ENCODE measurements at regions not wholly inside any gene's neighbourhood (a gene's known extent, or its start where the extent isn't known, plus 50 kb on each side); places are given as distances from the start of the nearest gene placed in this dataset.

GRCh38 chr9:135271425-135271824 lies 184.0 kb downstream of the OLFM1 start:
- no peak overlapping the region for H3K4me3 ChIP-seq (ENCODE audit: low read depth, low read length)
- no peak for DNase-seq (ENCODE audit: low read depth)
- no peak for TF ChIP-seq CTCF (IDR thresholded peaks at IDR 0.05; ENCODE audit: insufficient read depth, low read depth, low read length)

GRCh38 chr9:135272608-135273007 lies 185.1 kb downstream of the OLFM1 start:
- DNase-seq (ENCODE audit: low read depth): no peak
- no peak for TF ChIP-seq CTCF (IDR thresholded peaks at IDR 0.05; ENCODE audit: insufficient read depth, low read depth, low read length)
- H3K4me3 ChIP-seq (ENCODE audit: low read depth, low read length): no peak overlapping the region

GRCh38 chr9:135273008-135273407 lies 185.5 kb downstream of the OLFM1 start:
- DNase-seq (ENCODE audit: low read depth): no peak
- no peak overlapping the region for H3K4me3 ChIP-seq (ENCODE audit: low read depth, low read length)
- TF ChIP-seq CTCF (IDR thresholded peaks at IDR 0.05; ENCODE audit: insufficient read depth, low read depth, low read length): no peak

- no peak for DNase-seq (ENCODE audit: low read depth)
- TF ChIP-seq CTCF (IDR thresholded peaks at IDR 0.05; ENCODE audit: insufficient read depth, low read depth, low read length): no peak
- H3K4me3 ChIP-seq (ENCODE audit: low read depth, low read length): no peak overlapping the region
Observed at GRCh38 chr9:135275163-135275562, 187.7 kb downstream of the OLFM1 start.

- no peak for TF ChIP-seq CTCF (IDR thresholded peaks at IDR 0.05; ENCODE audit: insufficient read depth, low read depth, low read length)
- no peak overlapping the region for H3K4me3 ChIP-seq (ENCODE audit: low read depth, low read length)
- DNase-seq (ENCODE audit: low read depth): no peak
Observed at GRCh38 chr9:135275571-135276289, 188.3 kb downstream of the OLFM1 start.

GRCh38 chr9:135277219-135278201 lies 190.0 kb downstream of the OLFM1 start:
- TF ChIP-seq CTCF (IDR thresholded peaks at IDR 0.05; ENCODE audit: insufficient read depth, low read depth, low read length): no peak
- no peak overlapping the region for H3K4me3 ChIP-seq (ENCODE audit: low read depth, low read length)
- no peak for DNase-seq (ENCODE audit: low read depth)
